Stomach (tissue), 4 donors: ENCODE measurements at regions not wholly inside any gene's neighbourhood (a gene's known extent, or its start where the extent isn't known, plus 50 kb on each side); places are given as distances from the start of the nearest gene placed in this dataset.
"Not testable (repeated sequence)": the region's sequence is repeated elsewhere in the genome, so short reads cannot be mapped to it uniquely, and the experiment has no call there.

ENCODE experiments used
- CTCF ChIP-seq, 7 experiments: fragments of 450-650 bp in 4 of 7; fragments of 200-600 bp in 3 of 7; sonication (generic) in 3 of 7; IDR thresholded peaks; one replicate each; pipeline ENCODE4 v1.5.1; 2016 to 2019; ENCODE audit warnings: antibody characterized with exemption in 7 of 7, control low read depth in 2 of 7, mild to moderate bottlenecking in 1 of 7
- EP300 ChIP-seq: sonication (generic); formaldehyde crosslinking; IDR thresholded peaks from one replicate; pipeline ENCODE4 v1.6.1; 2017; ENCODE audit warnings: antibody characterized with exemption
- POLR2A ChIP-seq, 4 donors: fragments of 450-650 bp; IDR thresholded peaks; one replicate each; pipeline ENCODE4 v1.6.1; 2016; ENCODE audit warnings: antibody characterized with exemption in 4 of 4, control low read depth in 2 of 4, mild to moderate bottlenecking in 1 of 4, moderate library complexity in 1 of 4

GRCh38 chr19:30944276-30944932 is 404.8 kb downstream of the TSHZ3 start:
- TF ChIP-seq POLR2A (IDR thresholded peaks at IDR 0.05); CTCF (IDR thresholded peaks at IDR 0.05); EP300: not testable (repeated sequence)
